PC-9 (cell line): ENCODE measurements at regions not wholly inside any gene's neighbourhood (a gene's known extent, or its start where the extent isn't known, plus 50 kb on each side); places are given as distances from the start of the nearest gene placed in this dataset.

Experiments used
- BruUV-seq: library from RNA; stranded (reverse); fragments of 400-500 nt; replicated peaks from 2 replicates; lab custom pipeline; 2021; lab: Mats Ljungman, UMichigan
- CTCF ChIA-PET: fragments of 300-600 bp; sonication (Branson Sonifier 250); formaldehyde crosslinking; loops from one replicate; lab custom pipeline; 2022; ENCODE audit warnings: antibody characterized with exemption; lab: Charles Lee
- POLR2A ChIA-PET: fragments of 300-600 bp; sonication (Branson Sonifier 250); formaldehyde crosslinking; loops from one replicate; lab custom pipeline; 2022; ENCODE audit warnings: antibody characterized with exemption; ENCODE audit not compliant: unreplicated experiment; lab: Charles Lee
- DNase-seq, 2 experiments: peaks; one replicate each; pipeline versions ENCODE4 v3.0.0 to v3.0.0-alpha.2; 2015 to 2022; ENCODE audit warnings: mixed read lengths in 1 of 2
- H2AFZ ChIP-seq: fragments of 200-600 bp; sonication (generic); 2 replicates; pipeline ENCODE4 v1.8.1; 2017; ENCODE audit warnings: antibody characterized with exemption
- H3F3A ChIP-seq: fragments of 200-600 bp; sonication (generic); 2 replicates; pipeline ENCODE4 v1.8.1; 2017; ENCODE audit warnings: antibody characterized with exemption, mild to moderate bottlenecking, low read depth; ENCODE audit not compliant: insufficient read depth
- H3K27ac ChIP-seq: fragments of 200-600 bp; sonication (generic); 2 replicates; pipeline ENCODE4 v1.6.1; 2016; ENCODE audit warnings: mixed run types
- H3K27me3 ChIP-seq: fragments of 200-600 bp; sonication (generic); 2 replicates; pipeline ENCODE4 v1.6.1; 2016; ENCODE audit warnings: low read depth, mixed run types; ENCODE audit not compliant: insufficient read depth
- H3K36me3 ChIP-seq: fragments of 200-600 bp; sonication (generic); 2 replicates; pipeline ENCODE4 v1.6.1; 2016; ENCODE audit warnings: low read depth, mixed run types
- H3K4me1 ChIP-seq: fragments of 200-600 bp; sonication (generic); replicated peaks from 2 replicates; pipeline ENCODE4 v1.6.1; 2016; ENCODE audit warnings: mixed run types; ENCODE audit not compliant: insufficient read depth
- H3K4me2 ChIP-seq: fragments of 200-600 bp; sonication (generic); 2 replicates; pipeline ENCODE4 v1.6.1; 2017; ENCODE audit warnings: mixed run types
- H3K4me3 ChIP-seq: fragments of 200-600 bp; sonication (generic); 2 replicates; pipeline ENCODE4 v1.6.1; 2016; ENCODE audit warnings: mixed run types
- H3K79me2 ChIP-seq: fragments of 200-600 bp; sonication (generic); 2 replicates; pipeline ENCODE4 v1.6.1; 2017; ENCODE audit warnings: low read depth, mixed run types
- H3K9me2 ChIP-seq: fragments of 200-600 bp; sonication (generic); 2 replicates; pipeline ENCODE4 v1.8.1; 2017; ENCODE audit warnings: mild to moderate bottlenecking; ENCODE audit not compliant: insufficient read depth
- H3K9me3 ChIP-seq: fragments of 200-600 bp; sonication (generic); 2 replicates; pipeline ENCODE4 v1.8.1; 2016; ENCODE audit warnings: low read depth; ENCODE audit not compliant: insufficient read depth
- H4K20me1 ChIP-seq: fragments of 200-600 bp; sonication (generic); 2 replicates; pipeline ENCODE4 v1.8.1; 2017; ENCODE audit not compliant: insufficient read depth
- EZH2 ChIP-seq: fragments of 200-600 bp; sonication (generic); IDR thresholded peaks from 2 replicates; pipeline ENCODE4 v1.8.0; 2017; ENCODE audit warnings: antibody characterized with exemption, low read depth
- intact Hi-C: fragments of 100-400 bp; cut with micrococcal nuclease; formaldehyde crosslinking; loops from one replicate; pipeline ENCODE4 v1.10.0; 2022; ENCODE audit not compliant: unreplicated experiment
- TF ChIP-seq, protein P1 (sequence below): fragments of 200-600 bp; sonication (generic); conservative IDR thresholded peaks from 2 replicates; pipeline ENCODE4 v1.6.1; 2017; ENCODE audit warnings: mixed run types, antibody characterized with exemption, mild to moderate bottlenecking, moderate library complexity

DNA sequence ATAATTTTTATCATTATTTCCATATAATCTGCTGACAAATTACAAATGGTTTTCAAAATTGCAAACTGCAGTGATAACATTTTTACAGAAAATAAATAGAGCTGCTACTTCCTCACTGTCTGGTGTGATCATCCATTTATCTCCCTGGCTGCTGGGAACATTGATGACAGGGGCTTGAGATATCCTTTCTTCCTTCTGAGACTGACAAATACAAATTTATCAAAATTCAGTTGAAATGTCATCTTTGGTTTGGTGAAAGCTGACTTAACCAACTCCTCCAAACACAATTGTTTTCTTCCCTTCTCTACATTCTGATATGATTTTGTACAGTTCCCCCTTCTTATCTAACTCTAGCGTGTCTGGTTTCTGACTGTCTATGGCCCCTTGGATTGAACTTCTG is 611.8 kb upstream of the KLF4 start:
- H3K27ac ChIP-seq: no peak overlapping the region
- H3F3A ChIP-seq: peaks cover 6% of the 10 kb centered on the region; the same call in 1 of the 2 replicates
- peaks cover 23% of the 10 kb centered on the region for H3K4me1 ChIP-seq
- POLR2A ChIA-PET: no interaction called here
- H3K27me3 ChIP-seq: no peaks in the 10 kb centered on the region
- H3K79me2 ChIP-seq: no peaks in the 10 kb centered on the region
- H3K9me2 ChIP-seq: no peaks in the 10 kb centered on the region
- intact Hi-C loops: loop anchor here (2.0 kb wide), 1 partner anchor 343 kb away; no protein-coding TSS in a partner anchor
- H3K4me2 ChIP-seq: no peak overlapping the region
- H3K36me3 ChIP-seq: no peaks in the 10 kb centered on the region
- H3K9me3 ChIP-seq: no peaks in the 10 kb centered on the region
- TF ChIP-seq, protein P1, sequence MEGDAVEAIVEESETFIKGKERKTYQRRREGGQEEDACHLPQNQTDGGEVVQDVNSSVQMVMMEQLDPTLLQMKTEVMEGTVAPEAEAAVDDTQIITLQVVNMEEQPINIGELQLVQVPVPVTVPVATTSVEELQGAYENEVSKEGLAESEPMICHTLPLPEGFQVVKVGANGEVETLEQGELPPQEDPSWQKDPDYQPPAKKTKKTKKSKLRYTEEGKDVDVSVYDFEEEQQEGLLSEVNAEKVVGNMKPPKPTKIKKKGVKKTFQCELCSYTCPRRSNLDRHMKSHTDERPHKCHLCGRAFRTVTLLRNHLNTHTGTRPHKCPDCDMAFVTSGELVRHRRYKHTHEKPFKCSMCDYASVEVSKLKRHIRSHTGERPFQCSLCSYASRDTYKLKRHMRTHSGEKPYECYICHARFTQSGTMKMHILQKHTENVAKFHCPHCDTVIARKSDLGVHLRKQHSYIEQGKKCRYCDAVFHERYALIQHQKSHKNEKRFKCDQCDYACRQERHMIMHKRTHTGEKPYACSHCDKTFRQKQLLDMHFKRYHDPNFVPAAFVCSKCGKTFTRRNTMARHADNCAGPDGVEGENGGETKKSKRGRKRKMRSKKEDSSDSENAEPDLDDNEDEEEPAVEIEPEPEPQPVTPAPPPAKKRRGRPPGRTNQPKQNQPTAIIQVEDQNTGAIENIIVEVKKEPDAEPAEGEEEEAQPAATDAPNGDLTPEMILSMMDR: no peak
- TF ChIP-seq EZH2: no peak
- H3K4me3 ChIP-seq: no peak overlapping the region
- no peaks in the 10 kb centered on the region for H4K20me1 ChIP-seq
- DNase-seq: no peak
- no TSS peak for BruUV-seq
- H2AFZ ChIP-seq: no peak overlapping the region
- CTCF ChIA-PET: no interaction called here

GRCh38 chr9:108100571-108100970 is 611.0 kb upstream of the KLF4 start:
- DNase-seq: no peak

GRCh38 chr9:108099854-108100253 is 610.3 kb upstream of the KLF4 start:
- H2AFZ ChIP-seq: peak overlapping the region; percentile 77
- no peaks in the 10 kb centered on the region for H3K9me3 ChIP-seq
- TF ChIP-seq, protein P1: no peak
- TF ChIP-seq EZH2: no peak
- ChIA-PET CTCF (interaction anchor here (0.6 to 1.0 kb wide), 3 partner anchors 172 to 678 kb away, joined by 3 to 4 read pairs (median 3); no protein-coding TSS in a partner anchor), POLR2A (interaction anchor here (0.6 to 0.7 kb wide), 4 partner anchors 16 to 1418 kb away, joined by 3 to 11 read pairs (median 3); no protein-coding TSS in a partner anchor)
- H3K4me2 ChIP-seq: peak overlapping the region; percentile 41
- intact Hi-C loops: loop anchor here (1.0 to 10.0 kb wide), 4 partner anchors 43 to 465 kb away; no protein-coding TSS in a partner anchor
- peak overlapping the region; percentile 89 for H3K27ac ChIP-seq
- H3K9me2 ChIP-seq: no peaks in the 10 kb centered on the region
- H3K4me3 ChIP-seq: no peak overlapping the region
- BruUV-seq: no TSS peak
- no peaks in the 10 kb centered on the region for H3K27me3 ChIP-seq
- DNase-seq: peak; percentile 64 to 96
- H3F3A ChIP-seq: peaks cover 12% of the 10 kb centered on the region
- no peaks in the 10 kb centered on the region for H4K20me1 ChIP-seq
- H3K36me3 ChIP-seq: no peaks in the 10 kb centered on the region
- H3K4me1 ChIP-seq: peaks cover 30% of the 10 kb centered on the region
- no peaks in the 10 kb centered on the region for H3K79me2 ChIP-seq

More at GRCh38 chr9:108100571-108100970, 611.0 kb upstream of the KLF4 start:
- H3K36me3 ChIP-seq: no peaks in the 10 kb centered on the region
- peak overlapping the region; percentile 41 for H3K4me2 ChIP-seq
- no peak overlapping the region for H2AFZ ChIP-seq
- TF ChIP-seq, protein P1: no peak
- TF ChIP-seq EZH2: no peak
- no peaks in the 10 kb centered on the region for H4K20me1 ChIP-seq
- intact Hi-C loops: loop anchor here (1.0 to 2.0 kb wide), 3 partner anchors 43 to 345 kb away; no protein-coding TSS in a partner anchor
- H3K79me2 ChIP-seq: no peaks in the 10 kb centered on the region
- peaks cover 23% of the 10 kb centered on the region for H3K4me1 ChIP-seq
- H3K27me3 ChIP-seq: no peaks in the 10 kb centered on the region
- no peaks in the 10 kb centered on the region for H3K9me3 ChIP-seq
- POLR2A ChIA-PET: no interaction called here
- H3F3A ChIP-seq: peaks cover 6% of the 10 kb centered on the region; the same call in 1 of the 2 replicates
- BruUV-seq: no TSS peak
- peak overlapping the region; percentile 89 for H3K27ac ChIP-seq
- no peak overlapping the region for H3K4me3 ChIP-seq
- CTCF ChIA-PET: interaction anchor here (0.6 to 1.0 kb wide), 2 partner anchors 171 to 709 kb away, joined by 3 to 4 read pairs; no protein-coding TSS in a partner anchor
- H3K9me2 ChIP-seq: no peaks in the 10 kb centered on the region
